GM12874 (cell line): ENCODE measurements at regions not wholly inside any gene's neighbourhood (a gene's known extent, or its start where the extent isn't known, plus 50 kb on each side); places are given as distances from the start of the nearest gene placed in this dataset.

ENCODE experiments used
- CTCF ChIP-seq: IDR thresholded peaks from 2 replicates; pipeline ENCODE4 v1.5.1; 2011; ENCODE audit warnings: low read depth, mild to moderate bottlenecking, control low read depth, low read length, moderate library complexity; ENCODE audit not compliant: insufficient read depth

- no peak for TF ChIP-seq CTCF
Observed at GRCh38 chr6:115873901-115874300, 186.8 kb downstream of the FRK start.

GRCh38 chr6:115870464-115870863 lies 190.2 kb downstream of the FRK start:
- no peak for TF ChIP-seq CTCF

DNA sequence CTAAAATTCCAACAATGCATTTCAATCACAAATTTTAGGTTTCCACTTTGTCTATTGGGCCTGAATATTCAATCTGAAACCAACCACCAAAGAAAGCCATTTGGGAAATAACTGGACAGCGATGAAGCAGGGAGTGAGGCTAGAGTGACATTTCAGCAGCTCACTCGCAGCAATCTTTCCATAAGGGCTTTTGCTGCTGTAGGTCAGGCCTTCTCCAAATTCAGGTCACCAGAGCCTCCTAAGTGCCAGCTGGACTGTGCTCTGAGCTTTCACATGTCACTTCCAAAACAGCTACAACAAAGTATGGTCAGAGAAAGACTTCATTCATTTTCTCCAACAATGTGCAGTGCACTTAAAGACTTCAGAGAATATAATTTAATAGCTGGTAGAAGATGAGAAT lies 194.8 kb downstream of the FRK start:
- TF ChIP-seq CTCF, result no peak

- TF ChIP-seq CTCF, result no peak
Observed at GRCh38 chr6:115863211-115863610, 197.5 kb downstream of the FRK start.

GRCh38 chr6:115854866-115855665 lies 205.6 kb downstream of the FRK start:
- TF ChIP-seq CTCF, result no peak

GRCh38 chr6:115847671-115848070 lies 213.0 kb downstream of the FRK start:
- no peak for TF ChIP-seq CTCF

DNA sequence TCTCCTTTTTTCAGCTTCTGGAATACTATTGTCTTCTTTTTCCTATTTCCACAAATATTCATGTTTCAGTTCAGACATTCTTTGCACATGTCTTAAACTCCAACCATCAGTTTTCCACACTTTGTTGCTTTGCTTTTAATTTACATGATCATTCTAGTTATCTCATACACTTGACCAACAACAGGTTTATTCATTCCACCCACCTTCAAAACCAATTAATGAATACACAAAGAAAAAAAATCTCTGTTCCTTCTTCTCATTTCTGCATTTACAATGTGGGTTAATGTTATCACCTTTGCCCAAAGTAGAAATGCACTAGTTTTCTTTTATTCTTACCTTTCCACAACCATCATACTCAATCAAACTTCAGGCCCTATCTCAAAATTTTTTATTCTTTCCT lies 216.7 kb downstream of the FRK start:
- no peak for TF ChIP-seq CTCF
